Mesenchymal stem cell (in vitro differentiated cells and primary cell): ENCODE measurements at regions not wholly inside any gene's neighbourhood (a gene's known extent, or its start where the extent isn't known, plus 50 kb on each side); places are given as distances from the start of the nearest gene placed in this dataset.
A peak's percentile ranks its signal among the peaks of the same experiment; 100 is the strongest.

Source experiments
- DNase-seq: peaks from one replicate; pipeline ENCODE4 v3.0.0-alpha.2; 2013
- H2AFZ ChIP-seq: one replicate; pipeline ENCODE4 v1.6.1; 2013; ENCODE audit warnings: low read depth, mild to moderate bottlenecking, control low read depth, inconsistent platforms, low read length, moderate library complexity
- H2AK5ac ChIP-seq: 2 replicates; pipeline ENCODE4 v1.6.1; 2013; ENCODE audit warnings: low read length, moderate library complexity, mild to moderate bottlenecking, inconsistent platforms; ENCODE audit not compliant: severe bottlenecking
- H2BK120ac ChIP-seq: one replicate; pipeline ENCODE4 v1.6.1; 2013; ENCODE audit warnings: low read depth, mild to moderate bottlenecking, inconsistent platforms, low read length, moderate library complexity
- H2BK12ac ChIP-seq, 2 experiments: one replicate each; pipeline ENCODE4 v1.6.1; 2013; ENCODE audit warnings: inconsistent platforms in 2 of 2, low read length in 2 of 2, mild to moderate bottlenecking in 2 of 2, moderate library complexity in 2 of 2, control low read depth in 1 of 2
- H2BK15ac ChIP-seq: one replicate; pipeline ENCODE4 v1.6.1; 2013; ENCODE audit warnings: mild to moderate bottlenecking, low read depth, inconsistent platforms; ENCODE audit not compliant: poor library complexity, severe bottlenecking
- H2BK5ac ChIP-seq: 2 replicates; pipeline ENCODE4 v1.6.1; 2013; ENCODE audit warnings: low read depth, mild to moderate bottlenecking, low read length, control low read depth, inconsistent platforms; ENCODE audit not compliant: poor library complexity, severe bottlenecking
- H3K14ac ChIP-seq, 2 experiments: one replicate each; pipeline ENCODE4 v1.6.1; 2013; ENCODE audit warnings: inconsistent platforms in 2 of 2, low read length in 2 of 2, control low read depth in 1 of 2, mild to moderate bottlenecking in 1 of 2, moderate library complexity in 1 of 2
- H3K18ac ChIP-seq, 2 experiments: one replicate each; pipeline ENCODE4 v1.6.1; 2013; ENCODE audit warnings: inconsistent platforms in 2 of 2, low read length in 2 of 2, control low read depth in 1 of 2, low read depth in 1 of 2, mild to moderate bottlenecking in 1 of 2
- H3K23ac ChIP-seq, 2 experiments: one replicate each; pipeline ENCODE4 v1.6.1; 2013; ENCODE audit warnings: inconsistent platforms in 2 of 2, low read length in 2 of 2, mild to moderate bottlenecking in 2 of 2, moderate library complexity in 2 of 2, control low read depth in 1 of 2
- H3K27ac ChIP-seq: 2 replicates; pipeline ENCODE4 v1.5.1; 2013; ENCODE audit warnings: mild to moderate bottlenecking, moderate library complexity, low read length, control low read depth, inconsistent platforms; ENCODE audit not compliant: poor library complexity, severe bottlenecking
- H3K27me3 ChIP-seq, 2 experiments: 2 replicates each; pipeline versions ENCODE4 v1.6.1 to v1.7.0; 2013; ENCODE audit warnings: low read length in 2 of 2, mild to moderate bottlenecking in 2 of 2, moderate library complexity in 2 of 2, control low read depth in 1 of 2, inconsistent platforms in 1 of 2; ENCODE audit not compliant: control insufficient read depth in 1 of 2, insufficient read depth in 1 of 2
- H3K36me3 ChIP-seq, 2 experiments: 2 replicates each; pipeline versions ENCODE4 v1.6.1 to v1.7.0; 2013; ENCODE audit warnings: low read length in 2 of 2, control low read depth in 1 of 2, inconsistent platforms in 1 of 2, low read depth in 1 of 2, mild to moderate bottlenecking in 1 of 2; ENCODE audit not compliant: insufficient read depth in 2 of 2, control insufficient read depth in 1 of 2
- H3K4ac ChIP-seq, 2 experiments: one replicate each; pipeline ENCODE4 v1.6.1; 2013; ENCODE audit warnings: inconsistent platforms in 2 of 2, low read length in 2 of 2, mild to moderate bottlenecking in 2 of 2, moderate library complexity in 2 of 2, control low read depth in 1 of 2, low read depth in 1 of 2
- H3K4me1 ChIP-seq: 2 replicates; pipeline ENCODE4 v1.6.1; 2013; ENCODE audit warnings: low read depth, low read length, control low read depth; ENCODE audit not compliant: control insufficient read depth, insufficient read depth
- H3K4me2 ChIP-seq: 2 replicates; pipeline ENCODE4 v1.6.1; 2013; ENCODE audit warnings: low read length, mild to moderate bottlenecking, inconsistent platforms; ENCODE audit not compliant: poor library complexity, severe bottlenecking
- H3K4me3 ChIP-seq, 2 experiments: 2 replicates each; pipeline versions ENCODE4 v1.5.1 to v1.7.0; 2013; ENCODE audit warnings: low read length in 2 of 2, mild to moderate bottlenecking in 2 of 2, control low read depth in 1 of 2, low read depth in 1 of 2; ENCODE audit not compliant: insufficient read depth in 1 of 2
- H3K79me1 ChIP-seq: replicated peaks from 2 replicates; pipeline ENCODE4 v1.6.1; 2013; ENCODE audit warnings: mild to moderate bottlenecking, control low read depth, low read length, inconsistent platforms; ENCODE audit not compliant: poor library complexity, severe bottlenecking
- H3K9ac ChIP-seq: 2 replicates; pipeline ENCODE4 v1.7.0; 2013; ENCODE audit warnings: mild to moderate bottlenecking, low read length, moderate library complexity
- H3K9me3 ChIP-seq: 2 replicates; pipeline ENCODE4 v1.7.0; 2013; ENCODE audit warnings: mild to moderate bottlenecking, low read length; ENCODE audit not compliant: control insufficient read depth
- H4K8ac ChIP-seq: one replicate; pipeline ENCODE4 v1.6.1; 2013; ENCODE audit warnings: inconsistent platforms, mild to moderate bottlenecking, low read length, moderate library complexity
- H4K91ac ChIP-seq: one replicate; pipeline ENCODE4 v1.6.1; 2013; ENCODE audit warnings: mild to moderate bottlenecking, low read length, inconsistent platforms
- WGBS: methylation state at CpG from one replicate; pipeline ENCODE4 v1.1.7; 2013; ENCODE audit warnings: mixed read lengths; 5-methylcytosine and 5-hydroxymethylcytosine counted together

- peak overlapping the region; percentile 43 for H3K27ac ChIP-seq
- no peak overlapping the region for H3K4me2 ChIP-seq
- H3K36me3 ChIP-seq: no peaks in the 10 kb centered on the region
- H3K18ac ChIP-seq: no peak overlapping the region
- H4K91ac ChIP-seq: no peak overlapping the region
- H3K23ac ChIP-seq: no peak overlapping the region
- no peak overlapping the region for H3K9ac ChIP-seq
- H3K4me1 ChIP-seq: no peaks in the 10 kb centered on the region
- no peaks in the 10 kb centered on the region for H3K79me1 ChIP-seq
- no peak overlapping the region for H2AK5ac ChIP-seq
- no peak overlapping the region for H2BK120ac ChIP-seq
- no peaks in the 10 kb centered on the region for H3K27me3 ChIP-seq
- H3K4me3 ChIP-seq: no peak overlapping the region
- H2BK12ac ChIP-seq: no peak overlapping the region
- H3K14ac ChIP-seq: no peak overlapping the region
- H4K8ac ChIP-seq: no peak overlapping the region
- no peak overlapping the region for H2BK15ac ChIP-seq
- no peak overlapping the region for H2AFZ ChIP-seq
- no peak overlapping the region for H3K4ac ChIP-seq
- no peaks in the 10 kb centered on the region for H3K9me3 ChIP-seq
- H2BK5ac ChIP-seq: no peak overlapping the region
- DNase-seq: peak; percentile 57
Observed at GRCh38 chr6:92715991-92716390, 703.4 kb downstream of the EPHA7 start.

- Histone ChIP-seq H2BK15ac (no peak overlapping the region), H2BK5ac (no peak overlapping the region), H2BK12ac (no peak overlapping the region), H3K23ac (no peak overlapping the region), H3K9ac (no peak overlapping the region), H4K8ac (no peak overlapping the region), H2BK120ac (no peak overlapping the region), H3K18ac (no peak overlapping the region), H3K27ac (no peak overlapping the region), H4K91ac (no peak overlapping the region), H3K4me3 (no peak overlapping the region), H3K36me3 (no peaks in the 10 kb centered on the region), H3K27me3 (no peaks in the 10 kb centered on the region), H3K79me1 (no peaks in the 10 kb centered on the region), H3K4me2 (no peak overlapping the region), H3K9me3 (no peaks in the 10 kb centered on the region), H2AFZ (no peak overlapping the region), H3K4ac (no peak overlapping the region), H3K4me1 (no peaks in the 10 kb centered on the region), H3K14ac (no peak overlapping the region), H2AK5ac (no peak overlapping the region)
- no peak for DNase-seq
Observed at GRCh38 chr6:92714346-92714745, 705.0 kb downstream of the EPHA7 start.

GRCh38 chr6:92710048-92710447 is 709.3 kb downstream of the EPHA7 start:
- Histone ChIP-seq H2BK12ac (no peak overlapping the region), H3K4me3 (no peak overlapping the region), H3K4me1 (no peaks in the 10 kb centered on the region), H3K27ac (no peak overlapping the region), H3K4ac (no peak overlapping the region), H3K27me3 (no peaks in the 10 kb centered on the region), H3K18ac (no peak overlapping the region), H3K36me3 (no peaks in the 10 kb centered on the region), H2BK5ac (no peak overlapping the region), H4K8ac (no peak overlapping the region), H3K9ac (no peak overlapping the region), H2BK120ac (no peak overlapping the region), H3K79me1 (no peaks in the 10 kb centered on the region), H2AK5ac (no peak overlapping the region), H4K91ac (no peak overlapping the region), H2BK15ac (no peak overlapping the region), H3K4me2 (no peak overlapping the region), H3K23ac (no peak overlapping the region), H3K14ac (no peak overlapping the region), H3K9me3 (no peaks in the 10 kb centered on the region), H2AFZ (no peak overlapping the region)
- no peak for DNase-seq
- WGBS: no CpG with 5 or more reads among the region's 3 CpGs

- Histone ChIP-seq H2BK15ac (no peak overlapping the region), H3K23ac (no peak overlapping the region), H2BK12ac (no peak overlapping the region), H2BK120ac (no peak overlapping the region), H3K9ac (no peak overlapping the region), H2AK5ac (no peak overlapping the region), H2AFZ (no peak overlapping the region), H3K27ac (peak overlapping the region; percentile 56), H3K4me2 (no peak overlapping the region), H3K14ac (no peak overlapping the region), H4K8ac (no peak overlapping the region), H3K9me3 (no peaks in the 10 kb centered on the region), H3K4me1 (no peaks in the 10 kb centered on the region), H3K4me3 (no peak overlapping the region), H3K18ac (no peak overlapping the region), H3K27me3 (no peaks in the 10 kb centered on the region), H4K91ac (no peak overlapping the region), H3K4ac (no peak overlapping the region), H3K36me3 (no peaks in the 10 kb centered on the region), H2BK5ac (no peak overlapping the region), H3K79me1 (no peaks in the 10 kb centered on the region)
- no peak for DNase-seq
- 79% methylated on average over 1 of the region's 1 CpG for WGBS
Observed at GRCh38 chr6:92708945-92709344, 710.4 kb downstream of the EPHA7 start.
